Stimulated activated CD8-positive, alpha-beta memory T cell treated with anti-CD3 and anti-CD28 coated beads, Interleukin-7, amount 100 ng/mL, for 24 hours (primary cell): ENCODE measurements at regions not wholly inside any gene's neighbourhood (a gene's known extent, or its start where the extent isn't known, plus 50 kb on each side); places are given as distances from the start of the nearest gene placed in this dataset.
"Not testable (repeated sequence)": the region's sequence is repeated elsewhere in the genome, so short reads cannot be mapped to it uniquely, and the experiment has no call there.

ENCODE experiments used
- DNase-seq: peaks from one replicate; pipeline ENCODE4 v3.0.0-alpha.2; 2020; ENCODE audit warnings: low read depth

DNA sequence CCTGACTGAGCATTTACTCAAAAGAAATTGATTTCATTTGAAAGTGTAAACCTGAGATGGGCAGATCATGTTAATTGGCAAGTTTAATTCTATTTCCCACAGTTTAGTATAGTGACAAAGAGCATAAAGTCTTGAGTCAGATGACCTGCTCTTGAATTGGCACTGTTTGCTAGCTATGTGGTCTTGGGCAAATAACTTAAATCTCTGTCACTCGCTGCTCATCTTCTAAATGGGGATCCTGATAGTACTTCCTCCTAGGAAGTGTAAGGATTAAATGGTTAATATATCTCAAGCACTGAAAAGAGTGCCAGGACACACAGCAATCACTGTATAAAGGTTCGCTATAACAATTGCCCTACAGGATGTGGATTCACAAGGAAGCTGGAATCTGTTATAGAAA is 242.8 kb upstream of the JADE1 start:
- no peak for DNase-seq

DNA sequence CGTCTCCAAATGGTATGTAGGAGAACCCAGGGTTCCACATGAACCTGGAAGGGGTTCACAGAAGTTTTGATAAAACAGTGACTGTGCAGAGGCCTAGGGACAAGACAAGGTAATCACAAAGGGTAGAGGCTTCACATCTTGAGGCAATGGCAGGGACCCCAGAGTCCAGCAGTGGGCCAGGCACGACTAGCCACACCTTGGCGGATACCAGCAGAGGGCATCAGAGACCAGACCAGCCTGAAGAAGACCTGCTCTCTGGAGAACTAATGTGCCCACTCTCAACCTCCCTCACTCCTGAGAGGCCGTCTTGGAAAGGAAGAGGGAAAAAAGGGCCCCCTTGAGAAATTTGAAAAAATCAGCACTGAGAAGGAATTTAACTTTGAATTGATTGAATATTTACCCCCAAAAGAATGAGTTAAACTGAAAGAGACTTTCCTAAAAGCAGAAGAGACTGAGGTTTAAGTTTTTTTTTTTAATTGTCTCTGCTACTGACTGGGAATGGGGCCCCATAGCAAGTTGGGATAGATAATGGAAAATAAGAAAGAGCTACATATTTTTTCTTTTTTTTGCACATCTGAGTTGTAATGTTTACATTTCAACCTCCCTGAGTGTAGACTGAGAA is 243.8 kb upstream of the JADE1 start:
- no peak for DNase-seq

GRCh38 chr4:128565054-128565453 is 244.4 kb upstream of the JADE1 start:
- no peak for DNase-seq

GRCh38 chr4:128564081-128564630 is 245.3 kb upstream of the JADE1 start:
- no peak for DNase-seq

GRCh38 chr4:128560754-128561495 is 248.6 kb upstream of the JADE1 start:
- DNase-seq = no peak

- DNase-seq = no peak
Measured at GRCh38 chr4:128558896-128559679, 250.4 kb upstream of the JADE1 start.

- no peak for DNase-seq
Measured at GRCh38 chr4:128556756-128557155, 252.7 kb upstream of the JADE1 start.

GRCh38 chr4:128553686-128554515 is 255.6 kb upstream of the JADE1 start:
- DNase-seq = no peak

GRCh38 chr4:128552586-128552907 is 257.0 kb upstream of the JADE1 start:
- DNase-seq = no peak

GRCh38 chr4:128551280-128551679 is 258.2 kb upstream of the JADE1 start:
- no peak for DNase-seq

GRCh38 chr4:128550060-128550459 is 259.4 kb upstream of the JADE1 start:
- DNase-seq = no peak

DNA sequence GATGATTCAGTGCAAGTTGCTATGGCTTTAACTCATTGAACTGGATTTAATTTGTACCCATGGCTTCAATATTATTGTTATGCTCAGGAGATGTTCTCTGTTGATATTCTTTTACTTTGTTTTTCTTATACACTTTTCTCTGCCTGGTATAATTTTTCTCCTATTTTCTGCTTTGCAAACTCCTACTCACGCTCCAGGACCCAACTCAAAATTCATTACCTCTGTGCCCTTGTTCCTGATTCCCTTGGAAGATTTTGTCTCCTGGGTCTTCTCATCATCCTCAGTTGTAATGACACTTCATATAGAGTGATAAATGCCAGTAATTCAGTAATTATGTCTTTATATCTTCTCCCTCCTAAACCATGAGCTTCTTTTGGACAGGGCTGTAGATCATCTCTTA is 259.9 kb upstream of the JADE1 start:
- DNase-seq = no peak

DNA sequence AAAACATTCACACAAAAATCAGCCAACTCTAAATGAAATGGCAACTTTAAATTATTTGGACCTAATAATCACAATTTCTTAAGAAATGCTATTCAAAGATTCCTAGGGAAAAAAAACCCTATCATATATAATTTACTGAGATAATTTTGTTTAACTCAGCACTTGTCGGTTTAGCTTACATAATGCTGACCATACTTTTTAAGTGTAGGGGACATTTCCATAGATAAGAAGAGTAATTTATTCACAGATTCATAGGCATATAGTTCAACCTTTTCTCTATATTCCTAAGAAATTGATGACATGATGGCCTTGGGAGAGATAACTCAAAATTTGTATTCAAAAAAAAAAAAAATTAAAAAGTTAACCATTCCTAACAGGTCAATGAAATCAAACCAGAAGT is 260.8 kb upstream of the PGRMC2 start:
- no peak for DNase-seq

DNA sequence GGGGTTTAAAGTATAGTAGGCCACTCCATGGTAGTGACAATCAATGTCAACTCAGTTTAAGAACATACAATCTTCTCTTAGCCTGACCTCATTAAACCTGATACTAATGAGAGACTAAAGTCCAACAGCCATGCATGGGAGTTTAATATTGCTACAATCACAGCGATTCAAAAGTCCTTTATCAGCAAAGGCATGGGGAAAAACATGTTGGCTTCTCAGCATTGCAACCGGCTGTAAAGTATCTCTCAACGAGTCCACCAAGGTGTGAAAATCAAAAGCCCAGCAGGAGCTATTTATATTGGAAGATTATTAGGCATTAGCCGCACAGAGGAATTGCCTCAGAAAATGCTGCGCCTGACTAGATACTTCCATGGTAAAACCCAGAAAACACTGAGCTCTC is 256.7 kb upstream of the PGRMC2 start:
- DNase-seq = no peak

DNA sequence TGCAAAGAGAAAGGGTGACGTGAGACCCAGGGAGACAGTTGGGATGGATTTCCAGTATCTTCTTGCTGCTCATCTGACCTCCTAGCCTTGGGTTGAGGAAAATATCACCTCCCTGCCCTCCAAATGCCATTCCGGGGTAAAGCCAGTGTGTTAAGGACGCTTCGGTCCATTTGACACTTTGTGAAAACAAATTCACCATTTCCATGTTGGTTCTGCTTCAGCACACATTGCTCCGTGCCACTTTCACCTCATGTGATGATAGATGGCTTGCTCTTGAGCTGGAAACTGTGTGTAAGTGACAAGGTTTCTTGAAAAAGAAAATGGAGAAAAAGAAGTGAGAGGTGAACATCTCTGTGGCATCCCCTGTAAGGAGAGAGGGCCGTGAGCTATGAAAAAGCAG is 256.1 kb upstream of the PGRMC2 start:
- DNase-seq = no peak

- no peak for DNase-seq
Measured at GRCh38 chr4:128542047-128542446, 254.4 kb upstream of the PGRMC2 start.

DNA sequence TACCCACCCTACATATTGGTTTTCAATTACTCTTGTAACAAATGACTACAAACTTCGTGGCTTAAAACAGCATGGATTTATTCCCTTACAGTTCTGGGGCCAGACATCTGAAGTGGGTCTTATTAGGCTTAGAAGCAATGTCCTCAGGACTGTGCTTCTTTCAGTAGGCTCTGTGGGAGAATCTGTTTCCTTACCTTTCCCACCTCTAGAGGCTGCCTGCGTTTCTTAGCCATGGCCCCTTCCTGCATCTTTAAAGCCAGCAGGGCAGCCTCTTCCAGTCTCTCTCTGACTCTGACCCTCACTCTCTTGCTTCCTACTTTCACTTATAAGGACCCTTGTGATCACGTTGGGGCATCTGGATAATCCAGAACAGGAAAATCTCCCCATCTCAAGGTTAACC is 252.5 kb upstream of the PGRMC2 start:
- DNase-seq = no peak

DNA sequence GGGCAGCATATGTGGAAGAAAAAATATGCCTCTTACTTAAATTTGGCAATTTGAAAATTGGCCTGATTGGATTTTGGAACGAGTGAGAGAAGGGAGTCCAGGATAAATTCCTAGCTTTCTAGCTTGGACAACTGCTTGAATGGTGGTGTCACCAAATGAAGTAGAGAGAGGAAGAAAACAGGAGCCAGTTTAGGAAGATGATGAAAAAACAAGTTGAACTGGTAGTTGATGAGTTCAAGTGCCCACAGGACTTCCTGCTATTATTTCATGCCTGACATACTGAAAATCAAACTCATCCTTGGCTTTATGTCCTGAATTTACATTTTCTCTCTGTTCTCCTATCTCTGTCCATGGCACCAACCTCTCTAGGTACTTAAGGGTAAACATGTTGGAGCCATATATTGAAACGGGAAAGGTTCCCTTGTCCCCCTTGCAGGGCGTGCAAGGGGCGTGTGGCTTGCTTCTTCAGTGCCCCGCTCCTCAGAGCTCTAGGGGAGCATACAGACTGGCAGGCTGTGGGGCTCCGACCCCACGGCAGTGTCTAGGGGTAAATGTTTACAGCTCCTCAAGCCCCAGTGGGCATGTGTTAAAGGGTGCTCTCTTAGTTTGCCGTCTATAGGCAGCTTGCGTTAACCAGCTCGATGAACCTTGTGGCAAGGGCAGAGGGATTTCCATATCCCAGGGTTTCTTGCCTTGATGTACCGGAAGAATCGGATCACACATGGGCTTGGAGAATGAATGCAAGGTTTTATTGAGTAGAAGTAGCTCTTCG is 250.7 kb upstream of the PGRMC2 start:
- DNase-seq = no peak

- no peak for DNase-seq
Measured at GRCh38 chr4:128536746-128537145, 249.1 kb upstream of the PGRMC2 start.

DNA sequence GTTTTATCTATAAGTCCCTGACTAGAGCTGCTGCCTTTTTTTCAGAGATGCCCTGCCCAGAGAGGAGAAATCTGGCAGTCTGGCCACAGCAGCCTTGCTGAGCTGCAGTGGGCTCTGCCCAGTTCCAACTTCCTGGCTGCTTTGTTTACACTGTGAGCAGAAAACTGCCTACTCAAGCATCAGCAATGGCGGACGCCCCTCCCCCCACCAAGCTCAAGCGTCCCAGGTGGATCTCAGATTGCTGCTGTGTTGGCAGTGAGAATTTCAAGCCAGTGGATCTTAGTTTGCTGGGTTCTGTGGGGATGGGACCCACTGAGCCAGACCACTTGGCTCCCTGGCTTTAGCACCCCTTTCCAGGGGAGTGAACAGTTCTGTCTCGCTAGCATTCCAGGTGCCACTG is 247.9 kb upstream of the PGRMC2 start:
- not testable (repeated sequence) for DNase-seq

DNA sequence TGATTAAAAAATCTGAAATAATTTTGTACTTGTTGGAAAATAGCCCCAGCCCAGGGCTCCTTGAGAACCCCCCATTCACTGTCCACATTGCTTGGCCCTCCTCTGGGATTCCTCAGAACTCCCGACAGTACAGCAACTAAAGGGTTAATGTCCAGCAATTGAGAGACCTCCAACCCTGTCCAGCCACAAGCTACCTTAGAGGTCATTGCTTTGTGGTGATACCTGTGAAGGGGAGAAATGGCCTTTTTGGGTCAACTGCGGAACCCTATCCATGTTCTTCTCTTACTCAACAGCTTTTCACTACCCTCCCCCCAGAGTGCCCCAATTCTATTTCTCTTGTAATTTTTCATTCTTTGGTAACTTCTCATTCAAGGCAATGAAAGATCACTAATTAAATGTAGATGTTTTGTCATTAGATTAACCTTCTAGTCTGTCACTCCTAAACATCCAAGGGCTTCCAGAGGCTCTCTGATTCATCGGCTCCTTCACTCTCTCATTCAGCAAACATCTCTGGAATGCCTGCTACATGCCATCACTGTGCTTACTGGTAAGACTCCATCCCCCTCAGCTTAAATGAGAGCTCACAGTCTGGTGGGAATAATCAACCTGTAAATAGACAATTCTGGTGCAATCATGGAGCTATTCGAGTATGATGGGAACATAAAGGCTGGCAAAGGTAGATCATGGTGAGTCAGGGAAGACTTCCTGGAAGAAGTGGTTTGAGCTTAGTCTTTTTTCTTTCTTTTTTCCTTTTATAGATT is 241.4 kb upstream of the PGRMC2 start:
- DNase-seq = no peak
